ENCODE measurements at regions not wholly inside any gene's neighbourhood (a gene's known extent, or its start where the extent isn't known, plus 50 kb on each side); places are given as distances from the start of the nearest gene placed in this dataset.

GRCh38 chr4:55184600-55185523, 59.5 kb upstream of the KDR start:
- Histone ChIP-seq H3K4me2 (ENCODE audit: low read length) (no peak overlapping the region), H3K9ac (ENCODE audit: low read length) (no peak overlapping the region), H3K27ac (ENCODE audit: low read length) (no peak overlapping the region), H3F3A (ENCODE audit: insufficient read depth, low read length, poor library complexity, severe bottlenecking) (no peaks in the 10 kb centered on the region), H4K20me1 (ENCODE audit: insufficient read depth) (no peaks in the 10 kb centered on the region), H3K79me2 (replicated peaks; ENCODE audit: insufficient read depth, low read length) (no peaks in the 10 kb centered on the region), H2AFZ (ENCODE audit: low read depth, low read length) (no peak overlapping the region), H3K4me3 (ENCODE audit: low read length) (no peak overlapping the region), H3K9me3 (ENCODE audit: low read length) (no peaks in the 10 kb centered on the region), H3K9me2 (ENCODE audit: insufficient read depth, low read length) (no peaks in the 10 kb centered on the region), H3K27me3 (ENCODE audit: insufficient read depth, low read depth, low read length) (no peaks in the 10 kb centered on the region), H3K36me3 (ENCODE audit: insufficient read depth, low read length) (no peaks in the 10 kb centered on the region)
- TF ChIP-seq POLR2AphosphoS5 (IDR thresholded peaks at IDR 0.05) = no peak
- TF ChIP-seq MXI1 (conservative IDR thresholded peaks at IDR 0.05; ENCODE audit: poor library complexity, severe bottlenecking) = no peak
- TF ChIP-seq CTCF (IDR thresholded peaks at IDR 0.05; ENCODE audit: poor library complexity, severe bottlenecking) = no peak
- no peak for TF ChIP-seq RAD21 (conservative IDR thresholded peaks at IDR 0.05)
- TF ChIP-seq REST (IDR thresholded peaks at IDR 0.05; ENCODE audit: borderline replicate concordance) = no peak
- no peak for TF ChIP-seq EZH2 (IDR thresholded peaks at IDR 0.05; ENCODE audit: borderline replicate concordance, insufficient read depth, low read length, poor library complexity, severe bottlenecking)
- no peak for TF ChIP-seq TAF1 (IDR thresholded peaks at IDR 0.05; ENCODE audit: low read depth)
- no peak for TF ChIP-seq EP300 (conservative IDR thresholded peaks at IDR 0.05; ENCODE audit: poor library complexity, severe bottlenecking)
- no peak for TF ChIP-seq SMC3 (conservative IDR thresholded peaks at IDR 0.05; ENCODE audit: poor library complexity)

- Histone ChIP-seq H3F3A (ENCODE audit: insufficient read depth, low read length, poor library complexity, severe bottlenecking) (no peaks in the 10 kb centered on the region), H3K79me2 (replicated peaks; ENCODE audit: insufficient read depth, low read length) (no peaks in the 10 kb centered on the region), H3K36me3 (ENCODE audit: insufficient read depth, low read length) (no peaks in the 10 kb centered on the region), H3K9me2 (ENCODE audit: insufficient read depth, low read length) (no peaks in the 10 kb centered on the region), H3K4me3 (ENCODE audit: low read length) (no peak overlapping the region), H3K27me3 (ENCODE audit: insufficient read depth, low read depth, low read length) (no peaks in the 10 kb centered on the region), H3K9me3 (ENCODE audit: low read length) (no peaks in the 10 kb centered on the region), H2AFZ (ENCODE audit: low read depth, low read length) (no peak overlapping the region), H3K27ac (ENCODE audit: low read length) (no peak overlapping the region), H3K9ac (ENCODE audit: low read length) (no peak overlapping the region), H4K20me1 (ENCODE audit: insufficient read depth) (no peaks in the 10 kb centered on the region), H3K4me2 (ENCODE audit: low read length) (no peak overlapping the region)
- TF ChIP-seq EZH2 (IDR thresholded peaks at IDR 0.05; ENCODE audit: borderline replicate concordance, insufficient read depth, low read length, poor library complexity, severe bottlenecking) (no peak), RAD21 (conservative IDR thresholded peaks at IDR 0.05) (no peak), EP300 (conservative IDR thresholded peaks at IDR 0.05; ENCODE audit: poor library complexity, severe bottlenecking) (no peak), CTCF (IDR thresholded peaks at IDR 0.05; ENCODE audit: poor library complexity, severe bottlenecking) (no peak), REST (IDR thresholded peaks at IDR 0.05; ENCODE audit: borderline replicate concordance) (no peak), MXI1 (conservative IDR thresholded peaks at IDR 0.05; ENCODE audit: poor library complexity, severe bottlenecking) (no peak), TAF1 (IDR thresholded peaks at IDR 0.05; ENCODE audit: low read depth) (no peak), SMC3 (conservative IDR thresholded peaks at IDR 0.05; ENCODE audit: poor library complexity) (no peak), POLR2AphosphoS5 (IDR thresholded peaks at IDR 0.05) (no peak)
Observed at GRCh38 chr4:55186123-55186522, 60.7 kb upstream of the KDR start.

Data from neural cell (in vitro differentiated cells).